Tibial nerve (tissue), 4 donors: ENCODE measurements at regions not wholly inside any gene's neighbourhood (a gene's known extent, or its start where the extent isn't known, plus 50 kb on each side); places are given as distances from the start of the nearest gene placed in this dataset.
"Not testable (repeated sequence)": the region's sequence is repeated elsewhere in the genome, so short reads cannot be mapped to it uniquely, and the experiment has no call there.

Experiments
- DNase-seq, 2 donors: peaks; one replicate each; pipeline ENCODE4 v3.0.0-alpha.2; 2019; ENCODE audit warnings: low spot score in 2 of 2
- H3K27ac ChIP-seq, 4 donors: fragments of 200-600 bp; sonication (generic) in 3 of 4; one replicate each; pipeline ENCODE4 v1.5.1; 2017 to 2019; ENCODE audit warnings: mild to moderate bottlenecking in 1 of 4
- H3K27me3 ChIP-seq, 2 donors: fragments of 200-600 bp; sonication (generic) in 1 of 2; one replicate each; pipeline versions ENCODE4 v1.5.1 to v1.6.0; 2017 to 2019
- H3K36me3 ChIP-seq, 3 donors: fragments of 200-600 bp; sonication (generic); one replicate each; pipeline ENCODE4 v1.5.1; 2018 to 2019
- H3K4me1 ChIP-seq, 4 donors: fragments of 200-600 bp; sonication (generic) in 3 of 4; one replicate each; pipeline ENCODE4 v1.5.1; 2017 to 2019
- H3K4me3 ChIP-seq, 4 donors: fragments of 200-600 bp; sonication (generic) in 3 of 4; one replicate each; pipeline ENCODE4 v1.5.1; 2017 to 2019; ENCODE audit warnings: mild to moderate bottlenecking in 1 of 4, moderate library complexity in 1 of 4
- H3K9me3 ChIP-seq, 4 donors: fragments of 200-600 bp; sonication (generic) in 3 of 4; one replicate each; pipeline ENCODE4 v1.5.1; 2017 to 2019
- EP300 ChIP-seq, 2 donors: sonication (generic); formaldehyde crosslinking; IDR thresholded peaks; one replicate each; pipeline ENCODE4 v1.6.1; 2017; ENCODE audit warnings: antibody characterized with exemption in 2 of 2, mild to moderate bottlenecking in 1 of 2
- POLR2A ChIP-seq, 2 donors: fragments of 450-650 bp; IDR thresholded peaks; one replicate each; pipeline ENCODE4 v1.6.1; 2017; ENCODE audit warnings: antibody characterized with exemption in 2 of 2, mild to moderate bottlenecking in 2 of 2, moderate library complexity in 2 of 2
- WGBS, 2 donors: methylation state at CpG; one replicate each; pipeline ENCODE4 v1.1.5; 2018; 5-methylcytosine and 5-hydroxymethylcytosine counted together
- TF ChIP-seq, protein P1 (sequence below), 5 experiments: fragments of 200-600 bp in 3 of 5; fragments of 450-650 bp in 2 of 5; sonication (generic) in 3 of 5; IDR thresholded peaks; one replicate each; pipeline ENCODE4 v1.5.1; 2016 to 2019; ENCODE audit warnings: antibody characterized with exemption in 5 of 5, mild to moderate bottlenecking in 3 of 5, moderate library complexity in 2 of 5

DNA sequence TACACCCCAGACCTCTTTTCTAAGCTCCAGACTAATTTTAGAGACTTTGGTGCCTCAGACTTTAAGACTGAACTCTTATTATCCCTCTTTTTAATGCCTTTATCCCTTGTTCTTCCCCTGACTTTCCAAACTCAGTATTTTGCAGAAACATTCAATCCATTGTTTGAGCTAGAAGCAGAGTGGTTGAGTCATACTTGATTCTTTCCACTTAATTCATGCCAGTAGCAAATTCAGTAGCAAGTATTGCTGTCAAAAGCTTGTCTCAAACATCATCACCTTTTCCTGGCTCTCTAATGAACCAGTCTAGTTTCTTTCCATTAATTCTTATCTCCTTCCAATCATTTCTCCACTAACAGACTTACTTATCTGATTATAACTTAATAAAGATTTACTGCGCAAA, 699.7 kb upstream of the ZNF804A start:
- Histone ChIP-seq H3K36me3 (no peaks in the 10 kb centered on the region), H3K4me3 (no peak overlapping the region), H3K9me3 (no peaks in the 10 kb centered on the region), H3K4me1 (peaks cover 0 to 5% (median 0%) of the 10 kb centered on the region in 4 donors), H3K27ac (no peak overlapping the region), H3K27me3 (no peaks in the 10 kb centered on the region)
- DNase-seq = no peak
- 74 to 79% methylated on average over 1 of the region's 1 CpG for WGBS, 2 donors
- TF ChIP-seq, protein P1, sequence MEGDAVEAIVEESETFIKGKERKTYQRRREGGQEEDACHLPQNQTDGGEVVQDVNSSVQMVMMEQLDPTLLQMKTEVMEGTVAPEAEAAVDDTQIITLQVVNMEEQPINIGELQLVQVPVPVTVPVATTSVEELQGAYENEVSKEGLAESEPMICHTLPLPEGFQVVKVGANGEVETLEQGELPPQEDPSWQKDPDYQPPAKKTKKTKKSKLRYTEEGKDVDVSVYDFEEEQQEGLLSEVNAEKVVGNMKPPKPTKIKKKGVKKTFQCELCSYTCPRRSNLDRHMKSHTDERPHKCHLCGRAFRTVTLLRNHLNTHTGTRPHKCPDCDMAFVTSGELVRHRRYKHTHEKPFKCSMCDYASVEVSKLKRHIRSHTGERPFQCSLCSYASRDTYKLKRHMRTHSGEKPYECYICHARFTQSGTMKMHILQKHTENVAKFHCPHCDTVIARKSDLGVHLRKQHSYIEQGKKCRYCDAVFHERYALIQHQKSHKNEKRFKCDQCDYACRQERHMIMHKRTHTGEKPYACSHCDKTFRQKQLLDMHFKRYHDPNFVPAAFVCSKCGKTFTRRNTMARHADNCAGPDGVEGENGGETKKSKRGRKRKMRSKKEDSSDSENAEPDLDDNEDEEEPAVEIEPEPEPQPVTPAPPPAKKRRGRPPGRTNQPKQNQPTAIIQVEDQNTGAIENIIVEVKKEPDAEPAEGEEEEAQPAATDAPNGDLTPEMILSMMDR (IDR thresholded peaks at IDR 0.05) = no peak
- TF ChIP-seq EP300 (IDR thresholded peaks at IDR 0.05) = no peak
- TF ChIP-seq POLR2A (IDR thresholded peaks at IDR 0.05) = no peak

DNA sequence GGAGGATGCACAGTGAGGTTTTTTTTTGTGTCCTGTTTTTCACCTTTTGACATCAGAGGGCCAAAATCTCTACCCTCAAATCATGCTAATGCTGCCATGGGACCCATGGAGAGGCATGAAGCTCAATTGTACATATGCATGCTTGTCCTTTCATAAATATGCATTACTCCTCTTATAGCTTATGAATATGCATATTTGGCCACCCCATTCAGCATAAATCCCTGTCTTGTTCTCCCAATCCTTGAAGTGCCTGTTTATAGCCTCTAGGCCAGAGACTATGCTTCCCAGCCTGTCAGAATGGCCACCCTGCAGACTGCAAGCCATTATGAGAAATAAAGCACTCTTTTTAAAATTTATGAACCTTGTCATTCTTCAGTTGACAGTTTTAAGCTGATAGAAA, 696.4 kb upstream of the ZNF804A start:
- Histone ChIP-seq H3K27ac (no peak overlapping the region), H3K9me3 (no peaks in the 10 kb centered on the region), H3K27me3 (no peaks in the 10 kb centered on the region), H3K36me3 (no peaks in the 10 kb centered on the region), H3K4me3 (no peak overlapping the region), H3K4me1 (peaks cover 0 to 5% (median 0%) of the 10 kb centered on the region in 4 donors)
- no peak for DNase-seq
- TF ChIP-seq POLR2A (IDR thresholded peaks at IDR 0.05) = no peak
- TF ChIP-seq, protein P1 (IDR thresholded peaks at IDR 0.05) = no peak
- no peak for TF ChIP-seq EP300 (IDR thresholded peaks at IDR 0.05)

GRCh38 chr2:183903026-183903425, 695.3 kb upstream of the ZNF804A start:
- TF ChIP-seq EP300 (IDR thresholded peaks at IDR 0.05) (no peak), POLR2A (IDR thresholded peaks at IDR 0.05) (no peak)
- TF ChIP-seq, protein P1 (IDR thresholded peaks at IDR 0.05) = no peak
- H3K4me3 ChIP-seq = no peak overlapping the region
- no peak overlapping the region for H3K27ac ChIP-seq
- WGBS, 2 donors = 93 to 95% methylated on average over 2 of the region's 2 CpGs
- DNase-seq = no peak
- no peaks in the 10 kb centered on the region for H3K9me3 ChIP-seq
- H3K4me1 ChIP-seq = peaks cover 0 to 5% (median 0%) of the 10 kb centered on the region in 4 donors
- no peaks in the 10 kb centered on the region for H3K36me3 ChIP-seq
- H3K27me3 ChIP-seq = no peaks in the 10 kb centered on the region

- H3K4me1 ChIP-seq, H3K27me3 ChIP-seq, H3K9me3 ChIP-seq, H3K4me3 ChIP-seq, DNase-seq, H3K36me3 ChIP-seq, H3K27ac ChIP-seq: not testable (repeated sequence)
- WGBS, 2 donors = 76 to 79% methylated on average over 3 of the region's 3 CpGs
Measured at GRCh38 chr2:183916041-183916440, 682.3 kb upstream of the ZNF804A start.

DNA sequence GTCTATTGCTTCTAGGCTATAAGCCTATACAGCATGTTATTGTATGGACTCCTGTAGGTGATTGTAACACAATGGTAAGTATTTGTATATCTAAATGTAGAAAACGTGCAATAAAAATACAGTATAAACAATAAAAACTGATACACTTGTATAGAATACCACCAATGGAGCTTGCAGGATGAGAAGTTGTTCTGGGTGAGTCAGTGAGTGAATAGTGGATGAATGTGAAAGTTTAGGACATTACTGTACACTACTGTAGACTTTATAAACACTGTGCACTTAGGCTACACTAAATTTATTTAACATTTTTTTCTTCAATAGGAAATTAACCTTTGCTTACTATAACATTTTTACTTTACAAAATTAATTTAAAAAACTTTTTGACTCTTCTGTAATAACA, 679.2 kb upstream of the ZNF804A start:
- TF ChIP-seq EP300 (IDR thresholded peaks at IDR 0.05) (no peak), POLR2A (IDR thresholded peaks at IDR 0.05) (no peak)
- TF ChIP-seq, protein P1 (IDR thresholded peaks at IDR 0.05) = no peak
- H3K9me3 ChIP-seq = peaks cover 0 to 6% (median 0%) of the 10 kb centered on the region in 4 donors
- no peaks in the 10 kb centered on the region for H3K4me1 ChIP-seq
- H3K27me3 ChIP-seq = no peaks in the 10 kb centered on the region
- 67 to 69% methylated on average over 1 of the region's 1 CpG for WGBS, 2 donors
- no peak overlapping the region for H3K4me3 ChIP-seq
- DNase-seq = no peak
- H3K36me3 ChIP-seq = no peaks in the 10 kb centered on the region
- H3K27ac ChIP-seq = no peak overlapping the region

GRCh38 chr2:183919926-183920325, 678.4 kb upstream of the ZNF804A start:
- Histone ChIP-seq H3K4me3 (no peak overlapping the region), H3K4me1 (no peaks in the 10 kb centered on the region), H3K27me3 (no peaks in the 10 kb centered on the region), H3K27ac (no peak overlapping the region), H3K36me3 (no peaks in the 10 kb centered on the region), H3K9me3 (peaks cover 0 to 6% (median 0%) of the 10 kb centered on the region in 4 donors)
- whole genome bisulfite sequencing, 2 donors = 86 to 90% methylated on average over 2 of the region's 2 CpGs
- no peak for DNase-seq
- no peak for TF ChIP-seq EP300 (IDR thresholded peaks at IDR 0.05)
- TF ChIP-seq, protein P1 (IDR thresholded peaks at IDR 0.05) = no peak
